Endothelial cell of umbilical vein (primary cell): ENCODE measurements at regions not wholly inside any gene's neighbourhood (a gene's known extent, or its start where the extent isn't known, plus 50 kb on each side); places are given as distances from the start of the nearest gene placed in this dataset.

Source experiments
- BruUV-seq: library from RNA; stranded (reverse); fragments of 400-500 nt; replicated peaks from 2 replicates; lab custom pipeline; 2021; lab: Mats Ljungman, UMichigan
- CTCF ChIA-PET: fragments of 300-600, 350-600 bp; sonication (Branson Sonifier 250); formaldehyde crosslinking; loops from one replicate; lab custom pipeline; 2021; ENCODE audit warnings: antibody characterized with exemption, inconsistent platforms; lab: Charles Lee
- POLR2A ChIA-PET: fragments of 300-600, 350-600 bp; sonication (Branson Sonifier 250); formaldehyde crosslinking; loops from one replicate; lab custom pipeline; 2021; ENCODE audit warnings: antibody characterized with exemption, inconsistent platforms; lab: Charles Lee
- DNase-seq: peaks from one replicate; pipeline ENCODE4 v3.0.0-alpha.2; 2011; ENCODE audit warnings: low read depth, low spot score
- FAIRE-seq: peaks from 2 replicates; lab custom pipeline; 2011; peaks lifted over from hg19 to GRCh38; lab: Jason Lieb, UNC
- H2AFZ ChIP-seq: 2 replicates; pipeline ENCODE4 v1.6.0; 2012; ENCODE audit warnings: low read depth, low read length, control low read depth, inconsistent platforms
- H3K27ac ChIP-seq: 2 replicates; pipeline ENCODE4 v1.5.1; 2011; ENCODE audit warnings: low read depth, mild to moderate bottlenecking, control low read depth, low read length, moderate library complexity; ENCODE audit not compliant: insufficient read depth
- H3K27me3 ChIP-seq, 2 experiments: 2 replicates each; pipeline versions ENCODE4 v1.6.0 to v1.6.1; 2011; ENCODE audit warnings: low read length in 2 of 2, mixed read lengths in 1 of 2; ENCODE audit not compliant: control insufficient read depth in 2 of 2, insufficient read depth in 2 of 2
- H3K36me3 ChIP-seq, 2 experiments: 2 replicates in 1 of 2; 3 replicates in 1 of 2; pipeline ENCODE4 v1.5.1; 2011; ENCODE audit warnings: low read length in 2 of 2, mild to moderate bottlenecking in 1 of 2, moderate library complexity in 1 of 2; ENCODE audit not compliant: control insufficient read depth in 2 of 2, insufficient read depth in 2 of 2; ENCODE audit errors: extremely low read depth in 1 of 2
- H3K4me1 ChIP-seq: 3 replicates; pipeline ENCODE4 v1.5.1; 2011; ENCODE audit warnings: mild to moderate bottlenecking, low read length; ENCODE audit not compliant: control insufficient read depth, insufficient read depth; ENCODE audit errors: extremely low read depth
- H3K4me2 ChIP-seq: 2 replicates; pipeline ENCODE4 v1.6.1; 2011; ENCODE audit warnings: low read length, control low read depth, mixed read lengths; ENCODE audit not compliant: insufficient read depth
- H3K4me3 ChIP-seq, 3 experiments: fragments of 200-600 bp in 1 of 3; sonication (generic), shearing (Covaris generic) in 1 of 3; replicated peaks in 1 of 3; 2 replicates each; pipeline ENCODE4 v1.5.1; 2011 to 2016; ENCODE audit warnings: control low read depth in 3 of 3, low read length in 3 of 3, mild to moderate bottlenecking in 2 of 3, inconsistent platforms in 1 of 3, low read depth in 1 of 3, moderate library complexity in 1 of 3; ENCODE audit not compliant: insufficient read depth in 1 of 3
- H3K79me2 ChIP-seq: 2 replicates; pipeline ENCODE4 v1.6.0; 2012; ENCODE audit warnings: low read length, inconsistent platforms; ENCODE audit not compliant: control insufficient read depth, insufficient read depth
- H3K9ac ChIP-seq: replicated peaks from 2 replicates; pipeline ENCODE3; 2011; ENCODE audit warnings: low read length, control low read depth; ENCODE audit not compliant: insufficient read depth; ENCODE audit errors: extremely low read depth
- H3K9me1 ChIP-seq: replicated peaks from 3 replicates; pipeline ENCODE4 v1.6.0; 2011; ENCODE audit warnings: mild to moderate bottlenecking, low read length; ENCODE audit not compliant: control insufficient read depth, insufficient read depth; ENCODE audit errors: extremely low read depth
- H3K9me3 ChIP-seq: replicated peaks from 2 replicates; pipeline ENCODE4 v1.5.1; 2012; ENCODE audit warnings: low read length, inconsistent platforms; ENCODE audit not compliant: control insufficient read depth, insufficient read depth
- H4K20me1 ChIP-seq: replicated peaks from 2 replicates; pipeline ENCODE3; 2011; ENCODE audit warnings: mild to moderate bottlenecking, low read length; ENCODE audit not compliant: control insufficient read depth, insufficient read depth; ENCODE audit errors: extremely low read depth
- EZH2 ChIP-seq: IDR thresholded peaks from 2 replicates; pipeline ENCODE4 v1.6.1; 2012; ENCODE audit warnings: borderline replicate concordance, low read depth, mild to moderate bottlenecking, moderate library complexity, low read length, inconsistent platforms; ENCODE audit not compliant: severe bottlenecking
- FOS ChIP-seq: IDR thresholded peaks from 2 replicates; pipeline ENCODE4 v1.6.1; 2011; ENCODE audit warnings: mild to moderate bottlenecking, low read length, moderate library complexity, borderline replicate concordance; ENCODE audit not compliant: insufficient read depth
- GATA2 ChIP-seq: IDR thresholded peaks from 2 replicates; pipeline ENCODE4 v1.7.0; 2011; ENCODE audit warnings: low read depth, mild to moderate bottlenecking, moderate library complexity, mixed read lengths, low read length; ENCODE audit not compliant: insufficient read length, insufficient read depth
- JUN ChIP-seq: IDR thresholded peaks from 2 replicates; pipeline ENCODE4 v1.6.1; 2011; ENCODE audit warnings: borderline replicate concordance, low read depth; ENCODE audit not compliant: insufficient read length, insufficient read depth
- MYC ChIP-seq: IDR thresholded peaks from one replicate; pipeline ENCODE4 v1.6.1; 2011; ENCODE audit warnings: mild to moderate bottlenecking, low read depth, low read length
- POLR2A ChIP-seq: IDR thresholded peaks from 2 replicates; pipeline ENCODE4 v1.6.1; 2012; ENCODE audit warnings: low read depth, mild to moderate bottlenecking, control low read depth, low read length
- POLR2AphosphoS5 ChIP-seq: IDR thresholded peaks from 2 replicates; pipeline ENCODE4 v1.6.1; 2012; ENCODE audit warnings: low read depth, mild to moderate bottlenecking, control low read depth, low read length, moderate library complexity; ENCODE audit not compliant: insufficient read depth
- dilution Hi-C: fragments of 300-500 bp; cut with MboI; formaldehyde crosslinking; loops from one replicate; pipeline ENCODE4 v1.15.0; 2019; ENCODE audit warnings: low sequenced_read_pairs; ENCODE audit not compliant: extremely low pct_ligation_motif_present
- intact Hi-C: fragments of 100-400 bp; cut with micrococcal nuclease; formaldehyde crosslinking; loops from one replicate; pipeline ENCODE4 v1.10.0; 2022
- TF ChIP-seq, protein P1 (sequence below), 2 donors: IDR thresholded peaks; 1 replicate in 1 of 2; 2 replicates in 1 of 2; pipeline ENCODE4 v1.5.1; 2011; ENCODE audit warnings: low read length in 2 of 2, mild to moderate bottlenecking in 2 of 2, moderate library complexity in 2 of 2, control low read depth in 1 of 2, inconsistent platforms in 1 of 2, low read depth in 1 of 2; ENCODE audit not compliant: insufficient read depth in 1 of 2; ENCODE audit errors: extremely low read depth in 1 of 2
- TF ChIP-seq, protein P2 (sequence below): IDR thresholded peaks from 2 replicates; pipeline ENCODE4 v1.6.1; 2011; ENCODE audit not compliant: insufficient read depth, insufficient read length

DNA sequence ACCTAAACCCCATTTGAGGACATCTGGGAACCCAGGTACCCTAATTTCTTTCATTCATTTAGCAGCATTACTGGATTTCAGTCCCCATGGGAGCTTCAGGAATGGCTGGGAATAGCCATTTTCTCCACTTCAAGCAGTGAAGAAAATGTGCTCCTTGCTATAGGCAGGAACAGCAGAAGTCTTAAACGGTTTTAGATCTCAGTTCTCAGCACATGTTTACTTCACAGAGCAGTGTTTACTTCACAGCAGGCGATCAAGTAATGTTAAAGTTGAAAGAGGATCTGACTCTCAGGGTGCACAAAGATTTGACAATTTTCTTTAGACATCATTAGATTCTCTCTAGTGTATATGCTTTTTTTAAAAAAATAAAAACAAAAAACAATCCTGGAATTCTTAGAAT, 109.3 kb downstream of the TBC1D30 start:
- intact Hi-C loops, result no loop called here
- Histone ChIP-seq H3K27ac (no peak overlapping the region), H3K27me3 (peaks cover 0 to 11% of the 10 kb centered on the region in 2 experiments), H3K4me2 (no peak overlapping the region), H3K36me3 (no peaks in the 10 kb centered on the region), H2AFZ (no peak overlapping the region), H3K4me1 (no peaks in the 10 kb centered on the region), H3K4me3 (no peak overlapping the region), H4K20me1 (no peaks in the 10 kb centered on the region), H3K9me3 (no peaks in the 10 kb centered on the region), H3K79me2 (no peaks in the 10 kb centered on the region), H3K9ac (no peak overlapping the region), H3K9me1 (no peaks in the 10 kb centered on the region)
- FAIRE-seq, result no peak
- TF ChIP-seq, protein P1, sequence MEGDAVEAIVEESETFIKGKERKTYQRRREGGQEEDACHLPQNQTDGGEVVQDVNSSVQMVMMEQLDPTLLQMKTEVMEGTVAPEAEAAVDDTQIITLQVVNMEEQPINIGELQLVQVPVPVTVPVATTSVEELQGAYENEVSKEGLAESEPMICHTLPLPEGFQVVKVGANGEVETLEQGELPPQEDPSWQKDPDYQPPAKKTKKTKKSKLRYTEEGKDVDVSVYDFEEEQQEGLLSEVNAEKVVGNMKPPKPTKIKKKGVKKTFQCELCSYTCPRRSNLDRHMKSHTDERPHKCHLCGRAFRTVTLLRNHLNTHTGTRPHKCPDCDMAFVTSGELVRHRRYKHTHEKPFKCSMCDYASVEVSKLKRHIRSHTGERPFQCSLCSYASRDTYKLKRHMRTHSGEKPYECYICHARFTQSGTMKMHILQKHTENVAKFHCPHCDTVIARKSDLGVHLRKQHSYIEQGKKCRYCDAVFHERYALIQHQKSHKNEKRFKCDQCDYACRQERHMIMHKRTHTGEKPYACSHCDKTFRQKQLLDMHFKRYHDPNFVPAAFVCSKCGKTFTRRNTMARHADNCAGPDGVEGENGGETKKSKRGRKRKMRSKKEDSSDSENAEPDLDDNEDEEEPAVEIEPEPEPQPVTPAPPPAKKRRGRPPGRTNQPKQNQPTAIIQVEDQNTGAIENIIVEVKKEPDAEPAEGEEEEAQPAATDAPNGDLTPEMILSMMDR (IDR thresholded peaks at IDR 0.05; ENCODE audit: extremely low read depth in 1 of 2, insufficient read depth in 1 of 2, low read depth in 1 of 2, low read length in 2 of 2), result no peak
- TF ChIP-seq GATA2, result no peak
- TF ChIP-seq FOS, result no peak
- no peak for TF ChIP-seq JUN
- TF ChIP-seq, protein P2, sequence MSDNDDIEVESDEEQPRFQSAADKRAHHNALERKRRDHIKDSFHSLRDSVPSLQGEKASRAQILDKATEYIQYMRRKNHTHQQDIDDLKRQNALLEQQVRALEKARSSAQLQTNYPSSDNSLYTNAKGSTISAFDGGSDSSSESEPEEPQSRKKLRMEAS, result no peak
- no peak for TF ChIP-seq EZH2
- TF ChIP-seq POLR2A, result no peak
- no peak for TF ChIP-seq POLR2AphosphoS5
- TF ChIP-seq MYC, result no peak
- BruUV-seq, result no TSS peak
- dilution Hi-C loops, result no loop called here
- ChIA-PET POLR2A (no interaction called here), CTCF (no interaction called here)
- no peak for DNase-seq
